ENCODE measurements at regions not wholly inside any gene's neighbourhood (a gene's known extent, or its start where the extent isn't known, plus 50 kb on each side); places are given as distances from the start of the nearest gene placed in this dataset.

- Histone ChIP-seq H3K4me1 (ENCODE audit: control insufficient read depth in 4 of 4, insufficient read depth in 4 of 4, low read length in 3 of 4) (peaks cover 0 to 4% (median 3%) of the 10 kb centered on the region in 4 donors), H3K36me3 (ENCODE audit: control insufficient read depth in 4 of 4, insufficient read depth in 3 of 4, low read depth in 1 of 4, low read length in 3 of 4) (no peaks in the 10 kb centered on the region), H3K9ac (ENCODE audit: low read depth in 1 of 2, low read length in 2 of 2) (no peak overlapping the region), H3K27me3 (ENCODE audit: control insufficient read depth in 4 of 4, insufficient read depth in 4 of 4, low read length in 3 of 4) (no peaks in the 10 kb centered on the region), H3K9me3 (ENCODE audit: control insufficient read depth in 4 of 4, low read length in 3 of 4) (no peaks in the 10 kb centered on the region), H3K4me3 (ENCODE audit: low read depth in 1 of 3, low read length in 3 of 3) (no peak overlapping the region), H3K27ac (ENCODE audit: low read depth in 1 of 2, low read length in 2 of 2) (no peak overlapping the region)
- TF ChIP-seq ZBTB33 (IDR thresholded peaks at IDR 0.05) (no peak), YY1 (IDR thresholded peaks at IDR 0.05) (no peak), RAD21 (IDR thresholded peaks at IDR 0.05) (no peak), MAX (IDR thresholded peaks at IDR 0.05) (no peak), HNF4A (conservative IDR thresholded peaks at IDR 0.05) (no peak), NR2F2 (IDR thresholded peaks at IDR 0.05) (no peak), ATF3 (IDR thresholded peaks at IDR 0.05) (no peak), TAF1 (conservative IDR thresholded peaks at IDR 0.05) (no peak), GABPA (IDR thresholded peaks at IDR 0.05 in 1 of 2, conservative IDR thresholded peaks at IDR 0.05 in 1 of 2) (no peak), HNF4G (IDR thresholded peaks at IDR 0.05) (no peak), REST (IDR thresholded peaks at IDR 0.05) (no peak), FOXA2 (IDR thresholded peaks at IDR 0.05) (no peak), EGR1 (IDR thresholded peaks at IDR 0.05; ENCODE audit: low read depth in 2 of 2) (no peak)
- WGBS = 58% methylated on average over 3 of the region's 3 CpGs
- no peak for DNase-seq (ENCODE audit: low spot score)
Observed at GRCh38 chr13:33744589-33745369, 73.2 kb upstream of the RFC3 start.

GRCh38 chr13:33745370-33746324, 72.3 kb upstream of the RFC3 start:
- no peaks in the 10 kb centered on the region for H3K36me3 ChIP-seq (ENCODE audit: control insufficient read depth in 4 of 4, insufficient read depth in 3 of 4, low read depth in 1 of 4, low read length in 3 of 4)
- no peaks in the 10 kb centered on the region for H3K9me3 ChIP-seq (ENCODE audit: control insufficient read depth in 4 of 4, low read length in 3 of 4)
- H3K27ac ChIP-seq (ENCODE audit: low read depth in 1 of 2, low read length in 2 of 2) = no peak overlapping the region
- no peak overlapping the region for H3K4me3 ChIP-seq (ENCODE audit: low read depth in 1 of 3, low read length in 3 of 3)
- H3K4me1 ChIP-seq (ENCODE audit: control insufficient read depth in 4 of 4, insufficient read depth in 4 of 4, low read length in 3 of 4) = peaks cover 0 to 4% (median 3%) of the 10 kb centered on the region in 4 donors
- H3K9ac ChIP-seq (ENCODE audit: low read depth in 1 of 2, low read length in 2 of 2) = no peak overlapping the region
- DNase-seq (ENCODE audit: low spot score) = no peak
- H3K27me3 ChIP-seq (ENCODE audit: control insufficient read depth in 4 of 4, insufficient read depth in 4 of 4, low read length in 3 of 4) = no peaks in the 10 kb centered on the region
- 85% methylated on average over 7 of the region's 7 CpGs for WGBS
- no peak for TF ChIP-seq MAX (IDR thresholded peaks at IDR 0.05)
- no peak for TF ChIP-seq ATF3 (IDR thresholded peaks at IDR 0.05)
- no peak for TF ChIP-seq YY1 (IDR thresholded peaks at IDR 0.05)
- no peak for TF ChIP-seq SP1 (IDR thresholded peaks at IDR 0.05)
- TF ChIP-seq NR2F2 (IDR thresholded peaks at IDR 0.05) = no peak
- no peak for TF ChIP-seq FOXA1 (IDR thresholded peaks at IDR 0.05)
- TF ChIP-seq HNF4A (conservative IDR thresholded peaks at IDR 0.05) = no peak
- TF ChIP-seq RAD21 (IDR thresholded peaks at IDR 0.05) = no peak
- no peak for TF ChIP-seq FOXA2 (IDR thresholded peaks at IDR 0.05)
- no peak for TF ChIP-seq CTCF (IDR thresholded peaks at IDR 0.05; ENCODE audit: low read depth, low read length, missing input control)
- no peak for TF ChIP-seq RXRA (IDR thresholded peaks at IDR 0.05)
- no peak for TF ChIP-seq ZBTB33 (IDR thresholded peaks at IDR 0.05)
- TF ChIP-seq EGR1 (IDR thresholded peaks at IDR 0.05; ENCODE audit: low read depth in 2 of 2) = no peak
